ENCODE measurements at regions not wholly inside any gene's neighbourhood (a gene's known extent, or its start where the extent isn't known, plus 50 kb on each side); places are given as distances from the start of the nearest gene placed in this dataset.

GRCh38 chr12:59973515-59973914 lies 377.7 kb downstream of the SLC16A7 start:
- TF ChIP-seq CTCF (conservative IDR thresholded peaks at IDR 0.05 in 1 of 2, IDR thresholded peaks at IDR 0.05 in 1 of 2; ENCODE audit: low read depth in 1 of 2, low read length in 2 of 2) = no peak
- TF ChIP-seq EZH2 (IDR thresholded peaks at IDR 0.05; ENCODE audit: low read length, missing control alignments) = no peak

Data from fibroblast of lung (primary cell).